Ishikawa (cell line): ENCODE measurements at regions not wholly inside any gene's neighbourhood (a gene's known extent, or its start where the extent isn't known, plus 50 kb on each side); places are given as distances from the start of the nearest gene placed in this dataset.

Source experiments
- CEBPB ChIP-seq: IDR thresholded peaks from 2 replicates; pipeline ENCODE4 v1.6.1; 2012
- CREB1 ChIP-seq: IDR thresholded peaks from 2 replicates; pipeline ENCODE4 v1.6.1; 2012; ENCODE audit warnings: low read depth
- EP300 ChIP-seq: IDR thresholded peaks from 2 replicates; pipeline ENCODE4 v1.6.1; 2012; ENCODE audit warnings: borderline replicate concordance
- FOXM1 ChIP-seq: IDR thresholded peaks from 2 replicates; pipeline ENCODE4 v1.6.1; 2012; ENCODE audit warnings: low read depth, borderline replicate concordance
- MAX ChIP-seq: IDR thresholded peaks from 2 replicates; pipeline ENCODE4 v1.6.1; 2012
- RAD21 ChIP-seq: IDR thresholded peaks from 2 replicates; pipeline ENCODE4 v1.6.1; 2012; ENCODE audit warnings: low read depth
- REST ChIP-seq: IDR thresholded peaks from 2 replicates; pipeline ENCODE4 v1.6.1; 2012; ENCODE audit warnings: low read depth, mild to moderate bottlenecking
- TAF1 ChIP-seq: IDR thresholded peaks from 2 replicates; pipeline ENCODE4 v1.6.1; 2012; ENCODE audit warnings: low read depth, mild to moderate bottlenecking
- TEAD4 ChIP-seq: IDR thresholded peaks from 2 replicates; pipeline ENCODE4 v1.6.1; 2012
- USF1 ChIP-seq: IDR thresholded peaks from 2 replicates; pipeline ENCODE4 v1.6.1; 2012
- ZBTB7A ChIP-seq: IDR thresholded peaks from 2 replicates; pipeline ENCODE4 v1.6.1; 2012; ENCODE audit warnings: low read depth

- TF ChIP-seq FOXM1: no peak
- no peak for TF ChIP-seq MAX
- TF ChIP-seq RAD21: no peak
- TF ChIP-seq EP300: no peak
- no peak for TF ChIP-seq CEBPB
- no peak for TF ChIP-seq TAF1
- no peak for TF ChIP-seq TEAD4
- TF ChIP-seq REST: no peak
- no peak for TF ChIP-seq ZBTB7A
- no peak for TF ChIP-seq CREB1
- no peak for TF ChIP-seq USF1
Measured at GRCh38 chr3:80553211-80553610, 785.4 kb upstream of the ROBO1 start.
